Retinal pigment epithelial cell (primary cell): ENCODE measurements at regions not wholly inside any gene's neighbourhood (a gene's known extent, or its start where the extent isn't known, plus 50 kb on each side); places are given as distances from the start of the nearest gene placed in this dataset.
"Not testable (repeated sequence)": the region's sequence is repeated elsewhere in the genome, so short reads cannot be mapped to it uniquely, and the experiment has no call there.

ENCODE experiments used
- DNase-seq: peaks from one replicate; pipeline ENCODE4 v3.0.0-alpha.2; 2010; ENCODE audit warnings: low read depth
- H3K4me3 ChIP-seq: 2 replicates; pipeline ENCODE4 v1.5.1; 2011; ENCODE audit warnings: mild to moderate bottlenecking, low read length, control low read depth, moderate library complexity
- CTCF ChIP-seq: conservative IDR thresholded peaks from 2 replicates; pipeline ENCODE4 v1.5.1; 2011; ENCODE audit warnings: low read depth, low read length, control low read depth, inconsistent platforms

- DNase-seq, result no peak
- no peak for TF ChIP-seq CTCF
- no peak overlapping the region for H3K4me3 ChIP-seq
These were observed 108.8 kb downstream of the HMHB1 start for GRCh38 chr5:143920772-143921171.

- no peak for TF ChIP-seq CTCF
- peak; percentile 35 for DNase-seq
- no peak overlapping the region for H3K4me3 ChIP-seq
These were observed 109.8 kb downstream of the HMHB1 start for GRCh38 chr5:143921525-143922311.

- no peak overlapping the region for H3K4me3 ChIP-seq
- peak; percentile 17 for DNase-seq
- TF ChIP-seq CTCF, result no peak
These were observed 110.8 kb downstream of the HMHB1 start for GRCh38 chr5:143922718-143923117.

GRCh38 chr5:143923634-143924266, 111.8 kb downstream of the HMHB1 start:
- no peak overlapping the region for H3K4me3 ChIP-seq
- no peak for DNase-seq
- TF ChIP-seq CTCF, result no peak

- no peak for TF ChIP-seq CTCF
- no peak overlapping the region for H3K4me3 ChIP-seq
- no peak for DNase-seq
These were observed 112.5 kb downstream of the HMHB1 start for GRCh38 chr5:143924311-143924978.

- not testable (repeated sequence) for H3K4me3 ChIP-seq, DNase-seq
These were observed 113.0 kb downstream of the HMHB1 start for GRCh38 chr5:143924979-143925325.

GRCh38 chr5:143929486-143929885, 117.5 kb downstream of the HMHB1 start:
- TF ChIP-seq CTCF, result no peak
- no peak overlapping the region for H3K4me3 ChIP-seq

More at GRCh38 chr5:143929486-143929885, 117.5 kb downstream of the HMHB1 start:
- DNase-seq, result no peak
